ENCODE measurements at regions not wholly inside any gene's neighbourhood (a gene's known extent, or its start where the extent isn't known, plus 50 kb on each side); places are given as distances from the start of the nearest gene placed in this dataset.

DNA sequence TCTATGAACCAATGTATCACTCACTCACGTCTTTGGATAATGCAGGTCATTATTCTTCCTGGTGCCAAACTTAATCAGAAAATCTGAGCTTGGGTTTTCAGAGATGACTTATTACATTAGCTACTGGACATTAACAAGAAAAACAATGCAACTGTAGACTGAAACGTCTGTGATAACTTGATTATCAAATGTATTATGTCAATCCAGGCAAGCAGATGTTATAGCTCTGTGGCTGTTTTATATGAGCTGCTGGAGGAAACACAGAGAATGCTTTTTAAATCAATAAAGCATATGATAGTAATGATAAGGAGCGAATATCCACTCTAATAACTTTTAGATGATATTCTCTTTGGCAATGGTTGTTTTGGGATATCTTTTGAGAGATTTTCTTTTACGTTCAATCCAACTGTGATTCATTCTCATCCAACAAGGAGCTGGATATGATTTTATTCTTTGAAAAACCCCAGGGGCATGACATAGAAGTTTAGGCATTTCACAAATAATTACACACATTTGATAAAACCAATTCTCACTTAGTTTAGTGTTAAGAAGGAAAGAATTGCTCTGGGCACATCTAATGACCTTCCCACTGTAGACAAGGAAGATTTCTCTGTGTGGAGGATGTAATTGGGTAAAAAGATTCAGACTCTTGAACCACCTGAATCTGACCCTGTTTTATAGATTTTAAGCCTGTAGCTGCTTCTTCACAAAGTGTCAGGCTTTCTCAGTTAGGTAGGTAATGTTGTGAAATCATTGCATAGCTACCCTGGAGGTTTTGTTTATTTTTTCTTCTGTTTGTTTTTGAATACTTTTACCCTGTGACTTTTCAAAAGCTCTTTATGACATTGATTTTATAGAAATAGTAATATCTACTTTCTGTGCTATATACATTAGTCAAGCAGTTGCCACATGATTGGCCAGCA, 1124.7 kb downstream of the DNAJB9 start:
- H3F3A ChIP-seq (ENCODE audit: insufficient read depth): no peaks in the 10 kb centered on the region
- H3K36me3 ChIP-seq (ENCODE audit: low read depth): no peaks in the 10 kb centered on the region
- H3K4me1 ChIP-seq (ENCODE audit: insufficient read depth): no peaks in the 10 kb centered on the region
- H3K9me2 ChIP-seq (ENCODE audit: insufficient read depth): no peaks in the 10 kb centered on the region
- 1% methylated on average over 4 of the region's 4 CpGs for WGBS, 2 experiments (ENCODE audit: low coverage in 1 of 2, low lambda C conversion rate in 2 of 2, missing lambda C conversion rate in 2 of 2)
- no peak overlapping the region for H3K4me2 ChIP-seq (ENCODE audit: unreplicated experiment)
- H3K79me2 ChIP-seq (ENCODE audit: insufficient read depth): no peaks in the 10 kb centered on the region
- H3K4me3 ChIP-seq: no peak overlapping the region
- H3K9me3 ChIP-seq (ENCODE audit: low read depth): no peaks in the 10 kb centered on the region
- no peaks in the 10 kb centered on the region for H4K20me1 ChIP-seq (ENCODE audit: insufficient read depth)
- no peak overlapping the region for H3K9ac ChIP-seq
- in situ Hi-C loops (cut with MboI): no loop called here
- DNase-seq: no peak
- no peak overlapping the region for H2AFZ ChIP-seq
- no peaks in the 10 kb centered on the region for H3K27me3 ChIP-seq (replicated peaks; ENCODE audit: insufficient read depth)
- TF ChIP-seq EZH2phosphoT487 (IDR thresholded peaks at IDR 0.05; ENCODE audit: insufficient read depth, low read depth) (no peak), EZH2 (IDR thresholded peaks at IDR 0.05; ENCODE audit: insufficient read depth, poor library complexity, severe bottlenecking) (no peak)
- no peak overlapping the region for H3K27ac ChIP-seq

GRCh38 chr7:109695419-109695818, 1125.7 kb downstream of the DNAJB9 start:
- Histone ChIP-seq H3K4me2 (ENCODE audit: unreplicated experiment) (no peak overlapping the region), H3K27me3 (replicated peaks; ENCODE audit: insufficient read depth) (no peaks in the 10 kb centered on the region), H3K9me2 (ENCODE audit: insufficient read depth) (no peaks in the 10 kb centered on the region), H3K9me3 (ENCODE audit: low read depth) (no peaks in the 10 kb centered on the region), H3K36me3 (ENCODE audit: low read depth) (no peaks in the 10 kb centered on the region), H3K4me1 (ENCODE audit: insufficient read depth) (no peaks in the 10 kb centered on the region), H4K20me1 (ENCODE audit: insufficient read depth) (no peaks in the 10 kb centered on the region), H3F3A (ENCODE audit: insufficient read depth) (no peaks in the 10 kb centered on the region), H2AFZ (no peak overlapping the region), H3K4me3 (no peak overlapping the region), H3K9ac (no peak overlapping the region), H3K27ac (no peak overlapping the region), H3K79me2 (ENCODE audit: insufficient read depth) (no peaks in the 10 kb centered on the region)
- in situ Hi-C loops (cut with MboI): no loop called here
- DNase-seq: no peak
- TF ChIP-seq EZH2 (IDR thresholded peaks at IDR 0.05; ENCODE audit: insufficient read depth, poor library complexity, severe bottlenecking) (no peak), EZH2phosphoT487 (IDR thresholded peaks at IDR 0.05; ENCODE audit: insufficient read depth, low read depth) (no peak)

DNA sequence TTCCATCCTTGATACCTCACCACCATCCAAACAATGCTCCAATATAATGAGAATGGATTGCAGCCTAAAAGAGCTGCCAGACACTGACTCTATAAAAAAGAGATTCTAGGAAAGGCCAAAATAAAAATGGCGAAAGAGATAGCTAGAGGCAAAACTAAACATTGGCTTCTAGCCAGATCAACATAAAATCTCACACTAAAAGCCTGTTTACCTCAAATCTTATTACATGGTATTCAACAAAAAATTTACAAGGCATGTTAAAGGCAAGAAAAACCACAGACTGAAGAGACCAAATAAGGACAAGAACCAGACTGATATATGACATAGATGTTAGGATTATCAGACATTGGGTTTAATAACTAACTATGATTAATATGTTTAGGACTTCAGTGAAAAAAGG, 1127.0 kb downstream of the DNAJB9 start:
- Histone ChIP-seq H4K20me1 (ENCODE audit: insufficient read depth) (no peaks in the 10 kb centered on the region), H3K27me3 (replicated peaks; ENCODE audit: insufficient read depth) (no peaks in the 10 kb centered on the region), H3K9me2 (ENCODE audit: insufficient read depth) (no peaks in the 10 kb centered on the region), H3F3A (ENCODE audit: insufficient read depth) (no peaks in the 10 kb centered on the region), H3K4me1 (ENCODE audit: insufficient read depth) (no peaks in the 10 kb centered on the region), H2AFZ (no peak overlapping the region), H3K4me3 (no peak overlapping the region), H3K36me3 (ENCODE audit: low read depth) (no peaks in the 10 kb centered on the region), H3K9me3 (ENCODE audit: low read depth) (no peaks in the 10 kb centered on the region), H3K4me2 (ENCODE audit: unreplicated experiment) (no peak overlapping the region), H3K9ac (no peak overlapping the region), H3K79me2 (ENCODE audit: insufficient read depth) (no peaks in the 10 kb centered on the region), H3K27ac (no peak overlapping the region)
- DNase-seq: no peak
- 19 to 25% methylated on average over 1 of the region's 1 CpG for WGBS, 2 experiments (ENCODE audit: low coverage in 1 of 2, low lambda C conversion rate in 2 of 2, missing lambda C conversion rate in 2 of 2)
- in situ Hi-C loops (cut with MboI): no loop called here
- no peak for TF ChIP-seq EZH2phosphoT487 (IDR thresholded peaks at IDR 0.05; ENCODE audit: insufficient read depth, low read depth)
- no peak for TF ChIP-seq EZH2 (IDR thresholded peaks at IDR 0.05; ENCODE audit: insufficient read depth, poor library complexity, severe bottlenecking)

- WGBS, 2 experiments (ENCODE audit: low coverage in 1 of 2, low lambda C conversion rate in 2 of 2, missing lambda C conversion rate in 2 of 2): 12 to 17% methylated on average over 3 of the region's 3 CpGs
Measured at GRCh38 chr7:109699661-109700060, 1130.0 kb downstream of the DNAJB9 start.

More at GRCh38 chr7:109699661-109700060, 1130.0 kb downstream of the DNAJB9 start:
- Histone ChIP-seq H3K27ac (no peak overlapping the region), H3K4me1 (ENCODE audit: insufficient read depth) (no peaks in the 10 kb centered on the region), H3K9me3 (ENCODE audit: low read depth) (peaks cover 3% of the 10 kb centered on the region), H2AFZ (no peak overlapping the region), H4K20me1 (ENCODE audit: insufficient read depth) (no peaks in the 10 kb centered on the region), H3K4me2 (ENCODE audit: unreplicated experiment) (no peak overlapping the region), H3F3A (ENCODE audit: insufficient read depth) (no peaks in the 10 kb centered on the region), H3K27me3 (replicated peaks; ENCODE audit: insufficient read depth) (no peaks in the 10 kb centered on the region), H3K9ac (no peak overlapping the region), H3K4me3 (no peak overlapping the region), H3K79me2 (ENCODE audit: insufficient read depth) (no peaks in the 10 kb centered on the region), H3K9me2 (ENCODE audit: insufficient read depth) (no peaks in the 10 kb centered on the region), H3K36me3 (ENCODE audit: low read depth) (no peaks in the 10 kb centered on the region)
- no peak for TF ChIP-seq EZH2 (IDR thresholded peaks at IDR 0.05; ENCODE audit: insufficient read depth, poor library complexity, severe bottlenecking)
- TF ChIP-seq EZH2phosphoT487 (IDR thresholded peaks at IDR 0.05; ENCODE audit: insufficient read depth, low read depth): no peak
- in situ Hi-C loops (cut with MboI): no loop called here
- DNase-seq: no peak
